GM21515 (cell line): ENCODE measurements at regions not wholly inside any gene's neighbourhood (a gene's known extent, or its start where the extent isn't known, plus 50 kb on each side); places are given as distances from the start of the nearest gene placed in this dataset.
"Not testable (repeated sequence)": the region's sequence is repeated elsewhere in the genome, so short reads cannot be mapped to it uniquely, and the experiment has no call there.

Experiments used
- ATAC-seq: cut with Tn5 transposase; IDR thresholded peaks from one replicate; pipeline ENCODE4 v1.9.1; 2021; ENCODE audit not compliant: unreplicated experiment

GRCh38 chr3:67145738-67146137 is 147.6 kb downstream of the KBTBD8 start:
- ATAC-seq = no peak

DNA sequence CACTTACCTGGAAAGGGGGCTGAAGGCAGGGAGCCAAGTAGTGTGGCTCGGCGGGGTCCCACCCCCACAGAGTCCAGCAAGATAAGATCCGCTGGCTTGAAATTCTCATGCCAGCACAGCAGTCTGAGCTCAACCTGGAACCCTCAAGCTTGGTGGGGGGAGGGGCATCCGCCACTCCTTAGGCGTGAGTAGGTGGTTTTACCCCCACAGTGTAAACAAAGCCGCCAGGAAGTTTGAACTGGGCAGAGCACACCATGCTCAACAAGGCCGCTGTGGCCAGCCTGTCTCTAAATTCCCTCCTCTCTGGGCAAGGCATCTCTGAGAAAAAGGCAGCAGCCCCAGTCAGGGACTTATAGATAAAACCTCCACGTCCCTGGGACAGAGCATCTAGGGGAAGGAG is 156.3 kb downstream of the KBTBD8 start:
- no peak for ATAC-seq

GRCh38 chr3:67167481-67167880 is 169.4 kb downstream of the KBTBD8 start:
- no peak for ATAC-seq

DNA sequence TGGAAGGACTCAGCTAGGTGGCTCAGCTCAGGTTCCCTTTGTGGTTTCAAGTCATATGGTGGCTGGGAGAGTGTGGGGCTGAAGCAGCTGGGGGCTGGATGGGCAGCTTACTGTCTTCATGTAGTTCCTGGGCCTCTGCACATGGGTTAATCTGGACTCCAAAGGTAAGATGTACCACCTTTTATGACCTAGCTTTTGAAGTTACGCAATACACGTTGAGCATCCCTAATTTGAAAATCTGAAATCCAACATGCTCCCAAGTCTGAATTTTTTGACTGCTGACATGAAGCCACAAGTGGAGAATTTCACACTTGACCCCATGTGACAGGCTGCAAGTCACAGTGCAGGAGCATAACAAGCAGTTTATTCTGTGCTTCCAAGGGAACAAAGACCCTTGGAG is 173.7 kb downstream of the KBTBD8 start:
- no peak for ATAC-seq

DNA sequence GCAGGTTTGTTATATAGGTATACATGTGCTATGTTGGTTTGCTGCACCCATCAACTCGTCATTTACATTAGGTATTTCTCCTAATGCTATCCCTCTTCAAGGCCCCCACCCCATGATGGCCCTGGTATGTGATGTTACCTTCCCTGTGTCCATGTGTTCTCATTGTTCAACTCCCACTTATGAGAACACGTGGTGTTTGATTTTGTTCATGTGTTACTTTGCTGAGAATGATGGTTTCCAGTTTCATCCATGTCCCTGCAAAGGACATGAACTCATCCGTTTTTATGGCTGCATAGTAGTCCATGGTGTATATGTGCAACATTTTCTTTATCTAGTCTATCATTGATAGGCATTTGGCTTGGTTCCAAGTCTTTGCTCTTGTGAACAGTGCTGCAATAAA is 175.0 kb downstream of the KBTBD8 start:
- ATAC-seq = not testable (repeated sequence)

GRCh38 chr3:67176396-67176795 is 178.3 kb downstream of the KBTBD8 start:
- ATAC-seq = no peak

GRCh38 chr3:67192466-67192865 is 194.4 kb downstream of the KBTBD8 start:
- no peak for ATAC-seq

DNA sequence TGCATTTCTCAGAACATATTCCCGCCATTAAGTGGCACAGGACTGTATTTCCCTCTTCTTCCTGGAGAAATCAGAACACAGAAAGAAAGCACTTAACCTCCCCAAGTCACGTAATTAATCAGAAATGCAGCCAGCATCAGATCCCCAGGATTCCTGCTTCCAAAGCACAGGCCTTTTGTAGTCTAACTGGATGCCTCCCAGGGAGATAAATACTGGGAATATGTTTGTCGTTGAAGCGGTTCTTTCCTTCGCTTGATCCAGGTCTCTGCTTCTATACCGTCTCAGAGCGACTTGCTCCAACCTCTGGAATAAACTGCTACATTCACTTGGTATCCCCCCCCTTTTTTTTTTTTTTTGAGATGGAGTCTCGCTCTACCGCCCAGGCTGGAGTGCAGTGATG is 198.6 kb downstream of the KBTBD8 start:
- no peak for ATAC-seq

DNA sequence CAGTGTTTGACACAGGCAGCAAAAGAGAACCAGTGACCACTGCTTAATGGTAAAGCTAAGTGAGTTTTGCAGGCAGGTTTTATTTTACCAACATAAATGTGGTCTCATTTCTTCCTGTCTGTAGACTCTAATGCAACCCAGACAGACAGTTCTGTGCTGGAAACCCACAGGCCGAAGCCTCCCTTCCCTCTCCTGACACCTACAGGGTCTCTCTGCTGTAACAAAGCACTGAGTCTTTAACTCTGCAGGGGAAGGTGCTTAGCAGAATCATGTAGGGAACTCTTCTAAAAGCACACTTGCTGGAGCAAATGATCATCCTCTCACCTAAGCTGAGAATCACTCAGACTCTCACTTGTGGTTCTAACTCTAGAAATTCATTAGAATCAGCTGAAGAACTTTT is 200.3 kb downstream of the KBTBD8 start:
- no peak for ATAC-seq

DNA sequence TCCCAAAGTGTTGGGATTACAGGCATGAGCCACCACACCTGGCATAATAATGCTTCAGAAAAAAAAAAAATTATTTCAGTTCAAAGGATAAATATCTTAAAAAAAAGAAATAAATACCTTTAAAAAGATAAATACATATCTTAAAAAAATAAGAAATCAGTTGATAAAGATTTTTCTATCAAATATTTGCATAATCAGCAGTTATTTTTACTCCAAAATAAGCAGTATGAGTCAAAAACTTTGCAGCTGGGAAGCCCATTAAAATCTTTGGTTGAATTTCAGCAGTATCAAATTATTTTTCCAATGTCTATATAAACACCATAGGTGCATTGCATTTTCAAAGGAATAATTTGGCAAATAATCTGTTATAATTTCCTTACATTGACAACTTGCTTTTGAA is 202.5 kb downstream of the KBTBD8 start:
- no peak for ATAC-seq

DNA sequence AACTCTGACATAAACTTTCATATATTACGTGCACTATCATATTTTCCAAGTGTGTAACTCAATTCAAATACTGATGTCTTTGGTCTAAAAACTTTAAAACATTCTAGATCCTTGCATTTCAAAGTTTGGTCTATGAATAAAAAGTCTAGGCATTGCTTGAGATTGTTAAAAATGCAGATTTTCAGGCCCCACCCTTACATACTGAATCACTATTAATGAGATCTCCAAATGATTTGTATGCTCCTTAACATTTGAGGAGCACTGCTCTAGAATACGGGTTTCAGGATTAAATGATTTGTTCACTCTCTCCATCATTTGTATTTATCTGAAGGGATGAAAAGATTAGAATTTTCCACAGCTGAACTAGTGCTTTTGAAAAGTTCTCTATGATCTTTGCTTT is 202.9 kb downstream of the KBTBD8 start:
- no peak for ATAC-seq

DNA sequence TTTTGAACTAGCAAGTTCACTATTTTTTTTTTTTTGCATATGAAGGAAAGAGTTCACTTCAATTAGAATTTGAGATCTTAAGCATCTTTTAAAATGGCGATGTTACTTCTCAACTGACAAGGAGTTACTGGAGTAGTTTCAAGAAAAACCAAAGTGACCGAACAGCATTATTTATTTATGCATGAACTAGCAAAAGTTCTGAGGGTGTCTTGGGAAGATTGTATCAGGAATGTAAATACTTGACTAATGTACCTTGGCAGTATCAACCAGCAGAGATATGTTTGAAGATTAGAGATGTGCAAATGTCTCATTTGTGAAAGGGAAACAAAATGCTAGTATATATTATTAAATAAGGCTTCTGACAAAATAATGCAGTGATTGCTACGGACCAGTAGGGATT is 203.9 kb downstream of the KBTBD8 start:
- no peak for ATAC-seq

DNA sequence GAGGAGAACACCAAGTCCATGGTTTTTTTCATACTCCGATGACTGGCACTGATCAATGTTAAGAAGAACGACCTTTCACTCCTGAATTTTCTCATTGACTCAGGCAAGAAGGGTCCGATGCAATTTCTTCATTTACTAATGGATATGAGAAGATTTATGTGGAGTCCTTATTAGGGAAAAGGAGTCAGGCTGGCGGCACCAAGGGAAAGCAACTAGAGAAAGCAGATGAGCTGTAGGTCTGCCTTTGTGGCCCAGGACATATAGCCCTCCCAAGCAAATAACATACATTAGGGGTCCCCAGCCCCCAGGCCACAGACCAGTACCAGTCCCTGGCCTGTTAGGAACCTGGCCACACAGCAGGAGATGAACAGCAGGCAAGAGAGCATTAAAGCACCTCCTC is 206.8 kb downstream of the KBTBD8 start:
- no peak for ATAC-seq

DNA sequence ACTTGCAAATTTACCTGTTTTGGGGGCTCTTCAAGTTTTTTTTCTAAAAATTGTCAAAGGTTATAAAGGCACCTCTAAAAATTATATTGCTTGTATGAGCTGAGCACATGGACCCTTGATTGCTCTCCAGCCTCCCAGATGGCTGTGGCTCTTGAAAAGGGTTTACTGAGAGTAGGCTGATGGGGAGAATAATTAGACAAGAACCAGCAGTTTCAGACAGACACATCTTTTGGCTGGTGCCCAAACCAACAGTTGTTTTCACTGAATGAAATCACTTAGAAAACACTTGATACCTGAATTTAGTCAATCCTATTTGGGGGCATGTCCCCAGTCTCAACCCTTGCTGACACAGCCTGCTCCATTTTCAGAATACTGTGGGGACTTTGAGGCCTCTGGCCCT is 217.6 kb downstream of the KBTBD8 start:
- no peak for ATAC-seq

DNA sequence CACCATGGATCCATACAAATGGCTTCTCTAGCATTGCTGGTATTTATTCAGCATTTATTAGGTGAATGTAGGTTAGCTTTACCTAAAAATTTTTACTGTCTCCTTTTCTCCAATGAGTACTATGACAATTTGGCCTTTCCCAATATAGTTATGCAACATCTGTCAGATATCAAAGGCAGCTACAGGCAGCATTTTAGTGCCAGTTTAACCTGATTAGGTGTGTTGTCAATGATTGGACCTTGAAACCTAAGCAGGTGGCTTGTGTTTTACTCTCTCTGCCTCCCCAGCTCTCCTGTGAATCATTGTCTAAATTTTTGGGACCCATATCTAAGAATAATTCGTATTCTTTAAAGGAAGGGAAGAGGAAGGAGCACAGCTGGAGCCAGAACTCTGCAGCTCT is 228.9 kb downstream of the KBTBD8 start:
- ATAC-seq = no peak

DNA sequence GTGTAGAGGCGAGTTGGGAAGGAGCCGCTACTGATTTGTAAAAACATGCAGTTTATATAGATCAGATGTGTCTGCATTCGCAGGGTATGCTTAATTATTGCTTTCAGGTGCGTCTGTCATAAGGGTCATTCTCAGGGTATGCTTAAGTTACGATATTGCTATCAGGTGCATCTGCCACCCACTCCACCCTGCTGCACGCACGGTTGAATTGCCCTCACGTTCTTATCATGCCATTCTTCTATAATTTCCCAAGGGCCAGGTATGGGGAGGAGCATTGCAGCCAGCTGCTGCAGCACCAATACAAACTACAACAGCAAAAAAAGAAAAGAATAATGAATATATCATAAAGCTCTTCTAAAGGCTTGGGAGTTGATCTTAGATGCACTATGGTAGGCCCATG is 230.0 kb downstream of the KBTBD8 start:
- ATAC-seq = no peak

DNA sequence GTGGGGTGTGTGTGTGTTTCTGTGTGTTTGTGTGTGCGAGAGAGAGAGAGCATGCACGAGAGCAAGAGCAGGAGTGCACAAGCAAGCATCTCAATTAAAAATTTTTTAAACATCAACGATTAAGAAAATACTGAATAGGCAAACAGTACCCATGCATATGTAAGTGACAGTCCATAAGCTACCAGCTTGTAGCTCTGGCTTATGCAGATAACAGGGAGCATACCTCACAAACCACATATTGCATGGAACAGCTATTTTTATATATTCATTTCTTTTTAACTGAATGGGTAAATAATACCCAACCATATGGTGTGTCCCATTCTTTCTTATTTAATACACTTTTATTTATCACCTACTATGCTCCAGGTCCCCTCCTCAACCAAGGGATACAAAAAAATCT is 234.5 kb downstream of the KBTBD8 start:
- ATAC-seq = no peak

GRCh38 chr3:67239353-67239752 is 241.2 kb downstream of the KBTBD8 start:
- no peak for ATAC-seq

DNA sequence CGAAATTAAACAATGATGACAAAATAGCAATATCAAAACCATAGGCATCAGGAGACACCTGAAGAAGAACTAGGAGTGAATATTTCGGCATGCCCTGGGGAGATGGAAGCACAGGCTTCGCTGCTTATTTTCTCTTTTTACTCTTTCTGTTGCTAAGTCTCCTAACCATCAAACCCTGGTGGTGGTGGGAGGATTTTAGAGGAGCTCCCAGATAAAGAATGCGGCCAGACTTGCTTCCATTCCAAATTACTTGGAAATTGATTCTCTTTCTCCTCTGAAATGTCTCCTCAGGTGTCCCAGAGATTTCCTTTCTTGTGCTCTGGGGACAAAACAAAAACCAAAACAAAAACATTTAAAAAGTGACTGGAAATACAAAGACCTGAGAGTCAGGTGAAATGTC is 243.0 kb downstream of the KBTBD8 start:
- ATAC-seq = no peak

GRCh38 chr3:67244130-67244529 is 246.0 kb downstream of the KBTBD8 start:
- no peak for ATAC-seq

DNA sequence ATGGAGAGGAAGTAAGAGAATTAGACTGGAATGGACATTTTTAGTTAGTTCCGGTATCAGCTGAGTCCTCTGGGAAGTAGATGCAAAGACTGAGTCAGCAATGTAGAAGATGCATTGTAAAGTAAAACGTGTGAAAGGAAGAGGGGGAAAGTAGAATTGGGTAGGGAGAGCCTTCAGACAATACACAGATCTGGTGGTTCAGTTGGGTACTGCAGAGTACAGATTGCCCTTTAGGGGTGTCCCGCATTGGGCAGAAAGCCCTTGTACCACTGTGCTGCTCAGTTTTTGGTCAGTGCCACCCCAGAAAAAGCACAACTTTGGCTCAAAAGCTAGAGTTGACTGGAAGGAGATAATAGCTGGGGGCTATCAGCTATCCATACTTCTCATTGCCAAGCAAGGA is 247.4 kb downstream of the KBTBD8 start:
- ATAC-seq = no peak

- no peak for ATAC-seq
Observed at GRCh38 chr3:67248726-67249125, 250.6 kb downstream of the KBTBD8 start.

GRCh38 chr3:67252906-67253305 is 254.8 kb downstream of the KBTBD8 start:
- ATAC-seq = not testable (repeated sequence)

DNA sequence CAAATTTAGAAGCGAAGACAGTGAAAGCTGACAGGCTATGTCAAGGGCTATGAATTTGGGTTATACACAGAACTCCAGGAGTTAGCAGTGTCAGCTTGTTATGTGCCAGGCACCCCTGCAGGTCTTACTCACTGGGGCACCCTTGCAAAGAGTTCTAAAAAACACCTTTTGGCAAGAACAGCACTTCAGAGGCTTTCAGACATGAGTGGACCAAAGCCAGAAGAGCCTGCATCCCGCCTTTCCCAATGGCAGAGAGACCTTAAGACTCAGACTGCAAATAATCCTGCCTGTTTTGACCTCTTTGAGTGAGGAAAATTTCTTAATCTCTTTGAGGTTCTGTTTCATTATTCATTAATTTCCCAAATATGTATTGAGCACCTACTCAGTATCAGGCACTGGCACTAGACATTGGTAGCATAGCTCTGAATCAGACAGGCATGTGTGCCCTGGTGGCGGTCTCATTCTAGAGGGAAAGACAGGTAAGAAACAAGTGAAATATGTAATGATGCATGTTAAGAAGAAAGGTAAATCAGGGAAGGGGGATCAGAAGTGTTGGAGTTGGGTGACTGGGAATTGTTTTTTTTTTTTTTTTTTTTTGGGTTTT is 280.0 kb downstream of the KBTBD8 start:
- ATAC-seq = no peak
